HepG2 (cell line): ENCODE measurements at regions not wholly inside any gene's neighbourhood (a gene's known extent, or its start where the extent isn't known, plus 50 kb on each side); places are given as distances from the start of the nearest gene placed in this dataset.

Experiments
- ATAC-seq: fragments of 200-7000 bp; cut with Tn5 transposase; 3 replicates; pipeline ENCODE4 v1.9.1; 2020; ENCODE audit warnings: mild to moderate bottlenecking, moderate library complexity
- BruUV-seq: library from RNA; stranded (reverse); fragments of 400-500 nt; replicated peaks from 2 replicates; lab custom pipeline; 2021; lab: Mats Ljungman, UMichigan
- CTCF ChIA-PET: fragments of 300-600 bp; formaldehyde crosslinking; extraction: SDS; loops from one replicate; lab custom pipeline; 2021; ENCODE audit warnings: low total read pairs, inconsistent platforms, low intra/inter-chr PET ratio; lab: Yijun Ruan, JAX
- POLR2A ChIA-PET: fragments of 350-600 bp; sonication (Branson Sonifier 250); formaldehyde crosslinking; loops from one replicate; lab custom pipeline; 2020; ENCODE audit warnings: antibody characterized with exemption, inconsistent platforms; lab: Yijun Ruan, JAX
- DNase-seq: peaks from one replicate; pipeline ENCODE4 v3.0.0-alpha.2; 2015; ENCODE audit warnings: low spot score
- FAIRE-seq: peaks from 3 replicates; lab custom pipeline; 2011; peaks lifted over from hg19 to GRCh38; lab: Jason Lieb, UNC
- H2AFZ ChIP-seq: one replicate; pipeline ENCODE4 v1.6.1; 2011; ENCODE audit warnings: low read length, inconsistent platforms
- H3K27ac ChIP-seq: fragments of 300-600 bp; 3 replicates; pipeline ENCODE4 v1.8.0; 2011; ENCODE audit warnings: mixed run types, mild to moderate bottlenecking, mixed read lengths, low read length, inconsistent platforms; ENCODE audit not compliant: insufficient read depth; ENCODE audit errors: extremely low read length
- H3K27me3 ChIP-seq, 2 experiments: fragments of 200-600 bp in 1 of 2; 2 replicates in 1 of 2; 3 replicates in 1 of 2; pipeline versions ENCODE4 v1.6.0 to v1.8.0; 2011; ENCODE audit warnings: low read length in 2 of 2, mild to moderate bottlenecking in 2 of 2, moderate library complexity in 2 of 2, inconsistent platforms in 1 of 2; ENCODE audit not compliant: insufficient read depth in 2 of 2, control insufficient read depth in 1 of 2
- H3K36me3 ChIP-seq, 2 experiments: fragments of 200-600 bp in 1 of 2; replicated peaks in 1 of 2; 2 replicates in 1 of 2; 3 replicates in 1 of 2; pipeline versions ENCODE4 v1.5.1 to v1.8.0; 2011; ENCODE audit warnings: low read length in 2 of 2, inconsistent platforms in 1 of 2; ENCODE audit not compliant: insufficient read depth in 2 of 2, control insufficient read depth in 1 of 2
- H3K4me1 ChIP-seq: 2 replicates; pipeline ENCODE4 v1.5.1; 2012; ENCODE audit warnings: low read length, inconsistent platforms; ENCODE audit not compliant: insufficient read depth
- H3K4me2 ChIP-seq: 2 replicates; pipeline ENCODE4 v1.6.0; 2011; ENCODE audit warnings: low read depth, low read length, inconsistent platforms
- H3K4me3 ChIP-seq, 3 experiments: fragments of 200-600 bp in 1 of 3; sonication (generic), shearing (Covaris generic) in 1 of 3; replicated peaks in 1 of 3; 2 replicates each; pipeline ENCODE4 v1.5.1; 2011 to 2016; ENCODE audit warnings: low read length in 3 of 3, inconsistent platforms in 2 of 3, low read depth in 2 of 3, mild to moderate bottlenecking in 2 of 3, control low read depth in 1 of 3, mixed read lengths in 1 of 3; ENCODE audit not compliant: insufficient read depth in 1 of 3
- H3K79me2 ChIP-seq: one replicate; pipeline ENCODE4 v1.6.1; 2011; ENCODE audit warnings: low read length, inconsistent platforms; ENCODE audit not compliant: insufficient read depth
- H3K9ac ChIP-seq: 2 replicates; pipeline ENCODE4 v1.6.0; 2011; ENCODE audit warnings: mild to moderate bottlenecking, low read depth, low read length, inconsistent platforms; ENCODE audit not compliant: insufficient read depth
- H3K9me3 ChIP-seq: 2 replicates; pipeline ENCODE4 v1.5.1; 2012; ENCODE audit warnings: mild to moderate bottlenecking, low read length
- H4K20me1 ChIP-seq: 2 replicates; pipeline ENCODE4 v1.6.0; 2011; ENCODE audit warnings: inconsistent platforms, mild to moderate bottlenecking, low read length, moderate library complexity; ENCODE audit not compliant: insufficient read depth
- CREM ChIP-seq, 2 experiments: sonication (generic) in 1 of 2; formaldehyde crosslinking in 1 of 2; IDR thresholded peaks; 2 replicates each; pipeline versions ENCODE4 v1.4.0 to v1.6.1; 2016 to 2020; ENCODE audit warnings: antibody characterized with exemption in 1 of 2, mild to moderate bottlenecking in 1 of 2, missing genetic modification reagents in 1 of 2
- HMGA1 ChIP-seq: sonication (generic); formaldehyde crosslinking; conservative IDR thresholded peaks from 2 replicates; pipeline ENCODE4 v1.4.0; 2020; ENCODE audit warnings: missing genetic modification reagents
- IKZF4 ChIP-seq: sonication (generic); formaldehyde crosslinking; IDR thresholded peaks from 2 replicates; pipeline ENCODE4 v1.5.1; 2020; ENCODE audit warnings: borderline replicate concordance, mild to moderate bottlenecking, low read depth, missing genetic modification reagents; ENCODE audit errors: not compliant biosample characterization
- KAT8 ChIP-seq: IDR thresholded peaks from 2 replicates; pipeline ENCODE4 v1.6.1; 2016; ENCODE audit warnings: missing genetic modification reagents, missing compliant biosample characterization
- MTERF4 ChIP-seq: sonication (generic); formaldehyde crosslinking; IDR thresholded peaks from 2 replicates; pipeline ENCODE4 v1.8.0; 2023; ENCODE audit warnings: mild to moderate bottlenecking, missing genetic modification reagents
- NAIF1 ChIP-seq: sonication (generic); formaldehyde crosslinking; IDR thresholded peaks from 2 replicates; pipeline ENCODE4 v1.5.0; 2020; ENCODE audit warnings: mild to moderate bottlenecking, missing genetic modification reagents, borderline replicate concordance
- RBAK ChIP-seq: sonication (generic); formaldehyde crosslinking; IDR thresholded peaks from 2 replicates; pipeline ENCODE4 v1.5.1; 2020; ENCODE audit warnings: mild to moderate bottlenecking, missing genetic modification reagents
- SOX5 ChIP-seq: IDR thresholded peaks from 2 replicates; pipeline ENCODE4 v1.6.1; 2016; ENCODE audit warnings: borderline replicate concordance
- TIGD3 ChIP-seq: sonication (generic); formaldehyde crosslinking; IDR thresholded peaks from 2 replicates; pipeline ENCODE4 v1.5.1; 2020; ENCODE audit warnings: mild to moderate bottlenecking, missing genetic modification reagents, borderline replicate concordance
- TOE1 ChIP-seq: sonication (generic); formaldehyde crosslinking; IDR thresholded peaks from 2 replicates; pipeline ENCODE4 v1.4.0; 2020; ENCODE audit warnings: mild to moderate bottlenecking, missing genetic modification reagents
- ZNF121 ChIP-seq: sonication (generic); formaldehyde crosslinking; IDR thresholded peaks from 2 replicates; pipeline ENCODE4 v1.5.0; 2020; ENCODE audit warnings: mild to moderate bottlenecking, missing genetic modification reagents
- ZNF501 ChIP-seq: sonication (generic); formaldehyde crosslinking; IDR thresholded peaks from 2 replicates; pipeline ENCODE4 v1.5.1; 2020; ENCODE audit warnings: mild to moderate bottlenecking, moderate library complexity, missing genetic modification reagents
- ZNF605 ChIP-seq: sonication (generic); formaldehyde crosslinking; IDR thresholded peaks from 2 replicates; pipeline ENCODE4 v1.8.0; 2022; ENCODE audit warnings: mild to moderate bottlenecking, missing genetic modification reagents
- ZXDC ChIP-seq: sonication (generic); formaldehyde crosslinking; IDR thresholded peaks from 2 replicates; pipeline ENCODE4 v1.5.0; 2020; ENCODE audit warnings: mild to moderate bottlenecking, missing genetic modification reagents
- WGBS: methylation state at CpG from one replicate; pipeline ENCODE4 v1.1.6; 2017; ENCODE audit warnings: low lambda C conversion rate; 5-methylcytosine and 5-hydroxymethylcytosine counted together
- in situ Hi-C: cut with HindIII; loops from 2 replicates; pipeline ENCODE4 v1.10.0; 2017; ENCODE audit warnings: low pct_unique_long_range_greater_than_20kb; ENCODE audit not compliant: extremely low pct_ligation_motif_present
- intact Hi-C: fragments of 100-400 bp; cut with micrococcal nuclease; formaldehyde crosslinking; loops from one replicate; pipeline ENCODE4 v1.10.0; 2022; ENCODE audit not compliant: unreplicated experiment
- TF ChIP-seq, protein P1 (sequence below): sonication (generic); formaldehyde crosslinking; IDR thresholded peaks from 2 replicates; pipeline ENCODE4 v1.4.0; 2020; ENCODE audit warnings: missing genetic modification reagents

- TF ChIP-seq TIGD3 (CRISPR knock-in tag): no peak
- no peak for TF ChIP-seq ZNF121 (CRISPR knock-in tag)
These were observed 164.5 kb downstream of the SUCNR1 start (continued) for GRCh38 chr3:152037953-152038352.

DNA sequence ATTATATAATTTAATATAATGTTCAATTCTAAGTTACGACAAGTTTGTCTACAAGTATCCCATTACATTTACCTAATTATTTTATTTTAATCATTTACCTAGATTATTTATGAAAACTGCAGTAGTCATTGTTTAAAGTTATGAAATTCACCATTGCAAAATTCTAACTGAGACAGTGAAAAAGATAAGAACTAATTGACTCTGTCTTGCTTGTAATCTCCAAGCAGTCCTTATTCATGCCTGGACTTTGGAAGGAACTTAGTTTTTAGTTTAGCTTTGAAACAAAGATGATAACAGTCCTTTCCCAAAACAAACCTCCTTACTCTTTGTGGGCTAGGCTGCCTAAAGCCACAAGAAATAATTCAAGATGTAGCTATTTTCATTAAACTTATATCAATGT lies 165.0 kb downstream of the SUCNR1 start:
- peaks cover 7% of the 10 kb centered on the region; the same call in 1 of the 2 replicates for H3K9me3 ChIP-seq
- CTCF ChIA-PET: no interaction called here
- in situ Hi-C loops: no loop called here
- H3K4me1 ChIP-seq: no peaks in the 10 kb centered on the region
- intact Hi-C loops: no loop called here
- H2AFZ ChIP-seq: no peak overlapping the region
- BruUV-seq: no TSS peak
- ATAC-seq (no peak), DNase-seq (no peak), FAIRE-seq (no peak)
- no peaks in the 10 kb centered on the region for H4K20me1 ChIP-seq
- H3K36me3 ChIP-seq: no peaks in the 10 kb centered on the region
- no peak overlapping the region for H3K27ac ChIP-seq
- H3K9ac ChIP-seq: no peak overlapping the region
- TF ChIP-seq, protein P1, sequence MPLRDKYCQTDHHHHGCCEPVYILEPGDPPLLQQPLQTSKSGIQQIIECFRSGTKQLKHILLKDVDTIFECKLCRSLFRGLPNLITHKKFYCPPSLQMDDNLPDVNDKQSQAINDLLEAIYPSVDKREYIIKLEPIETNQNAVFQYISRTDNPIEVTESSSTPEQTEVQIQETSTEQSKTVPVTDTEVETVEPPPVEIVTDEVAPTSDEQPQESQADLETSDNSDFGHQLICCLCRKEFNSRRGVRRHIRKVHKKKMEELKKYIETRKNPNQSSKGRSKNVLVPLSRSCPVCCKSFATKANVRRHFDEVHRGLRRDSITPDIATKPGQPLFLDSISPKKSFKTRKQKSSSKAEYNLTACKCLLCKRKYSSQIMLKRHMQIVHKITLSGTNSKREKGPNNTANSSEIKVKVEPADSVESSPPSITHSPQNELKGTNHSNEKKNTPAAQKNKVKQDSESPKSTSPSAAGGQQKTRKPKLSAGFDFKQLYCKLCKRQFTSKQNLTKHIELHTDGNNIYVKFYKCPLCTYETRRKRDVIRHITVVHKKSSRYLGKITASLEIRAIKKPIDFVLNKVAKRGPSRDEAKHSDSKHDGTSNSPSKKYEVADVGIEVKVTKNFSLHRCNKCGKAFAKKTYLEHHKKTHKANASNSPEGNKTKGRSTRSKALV (CRISPR knock-in tag): no peak
- TF ChIP-seq MTERF4 (CRISPR knock-in tag) (no peak), NAIF1 (no peak), HMGA1 (CRISPR knock-in tag) (no peak), RBAK (CRISPR knock-in tag) (no peak), ZNF501 (CRISPR knock-in tag) (no peak), ZNF605 (CRISPR knock-in tag) (no peak), ZXDC (CRISPR knock-in tag) (no peak), KAT8 (CRISPR knock-in tag) (no peak), IKZF4 (no peak), SOX5 (no peak), TOE1 (no peak), CREM (IDR thresholded peaks at IDR 0.05) (no peak), CREM (CRISPR knock-in tag; IDR thresholded peaks at IDR 0.05) (no peak)
- TF ChIP-seq, all 625 proteins: peak for 0
- POLR2A ChIA-PET: no interaction called here
- H3K27me3 ChIP-seq: no peaks in the 10 kb centered on the region
- no peak overlapping the region for H3K4me3 ChIP-seq
- H3K79me2 ChIP-seq: no peaks in the 10 kb centered on the region
- H3K4me2 ChIP-seq: no peak overlapping the region
- 28% methylated on average over 1 of the region's 1 CpG for WGBS
